ENCODE measurements at regions not wholly inside any gene's neighbourhood (a gene's known extent, or its start where the extent isn't known, plus 50 kb on each side); places are given as distances from the start of the nearest gene placed in this dataset.

DNA sequence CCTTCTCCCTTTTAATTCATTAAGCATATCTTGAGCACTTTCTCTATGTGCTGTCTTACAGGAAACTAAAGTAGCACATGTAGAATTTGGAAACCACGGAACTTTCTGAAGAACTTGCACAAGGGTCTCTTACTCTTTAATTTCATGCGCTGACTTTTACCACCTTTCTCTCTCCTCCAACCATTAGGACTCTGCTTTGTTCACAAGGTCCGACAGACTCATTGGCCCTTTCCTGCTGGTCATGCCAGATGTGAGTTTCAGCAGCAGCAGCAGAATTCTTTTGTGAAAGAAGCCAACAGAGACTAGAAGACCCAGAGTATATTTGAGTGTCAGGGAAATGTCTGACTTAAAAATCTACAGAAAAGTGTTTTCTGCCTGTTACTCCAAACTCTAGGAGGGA is 207.1 kb downstream of the GUCY2F start:
- Histone ChIP-seq H3K23me2 (ENCODE audit: low read depth, low read length) (no peaks in the 10 kb centered on the region), H2BK5ac (ENCODE audit: low read depth, low read length) (no peak overlapping the region), H3K27ac (ENCODE audit: low read depth, low read length) (no peak overlapping the region), H3K4ac (replicated peaks; ENCODE audit: insufficient read length, low read depth, low read length) (no peak overlapping the region), H3K18ac (ENCODE audit: extremely low read depth, low read length) (no peak overlapping the region), H3K4me2 (ENCODE audit: insufficient read depth in 1 of 2, low read depth in 2 of 2, low read length in 2 of 2) (no peak overlapping the region), H4K5ac (ENCODE audit: insufficient read length, low read depth, low read length) (no peak overlapping the region), H2BK15ac (ENCODE audit: low read length) (no peak overlapping the region), H3K36me3 (ENCODE audit: control insufficient read depth in 2 of 4, insufficient read depth in 4 of 4, low read length in 3 of 4) (no peaks in the 10 kb centered on the region), H4K91ac (replicated peaks; ENCODE audit: insufficient read length, low read length) (no peak overlapping the region), H3K79me2 (ENCODE audit: control insufficient read depth in 1 of 2, insufficient read depth in 2 of 2, low read length in 2 of 2) (no peaks in the 10 kb centered on the region), H2BK12ac (ENCODE audit: low read depth, low read length) (no peak overlapping the region), H3K79me1 (ENCODE audit: low read depth, low read length) (no peaks in the 10 kb centered on the region), H2BK20ac (ENCODE audit: low read length) (no peak overlapping the region), H3K9ac (replicated peaks in 1 of 4; ENCODE audit: extremely low read depth in 1 of 4, low read depth in 3 of 4, low read length in 3 of 4) (no peak overlapping the region), H2AFZ (ENCODE audit: low read length) (no peak overlapping the region), H2AK5ac (ENCODE audit: low read depth, low read length) (no peak overlapping the region), H4K20me1 (replicated peaks in 1 of 2; ENCODE audit: control insufficient read depth in 1 of 2, insufficient read depth in 2 of 2, low read length in 2 of 2) (no peaks in the 10 kb centered on the region), H3K56ac (replicated peaks; ENCODE audit: insufficient read length, low read depth, low read length) (no peak overlapping the region), H2BK120ac (replicated peaks; ENCODE audit: low read depth, low read length) (no peak overlapping the region), H3K4me1 (replicated peaks in 1 of 4; ENCODE audit: control insufficient read depth in 3 of 4, insufficient read depth in 4 of 4, low read length in 3 of 4) (no peaks in the 10 kb centered on the region), H3K14ac (ENCODE audit: insufficient read length) (no peak overlapping the region), H3K23ac (ENCODE audit: insufficient read length) (no peak overlapping the region), H3K4me3 (ENCODE audit: extremely low read depth in 1 of 4, insufficient read depth in 2 of 4, low read depth in 3 of 4, low read length in 4 of 4) (no peak overlapping the region), H4K8ac (ENCODE audit: extremely low read depth, insufficient read depth, low read length) (no peak overlapping the region), H3K27me3 (replicated peaks in 1 of 4; ENCODE audit: control insufficient read depth in 3 of 4, extremely low read depth in 1 of 4, insufficient read depth in 3 of 4, low read length in 3 of 4) (no peaks in the 10 kb centered on the region), H3K9me3 (ENCODE audit: insufficient read depth in 2 of 2, low read depth in 1 of 2, low read length in 1 of 2) (no peaks in the 10 kb centered on the region)
- ChIA-PET POLR2A (ENCODE audit: partially characterized antibody) (no interaction called here), CTCF (ENCODE audit: partially characterized antibody) (no interaction called here)
- DNase-seq (ENCODE audit: low read depth in 1 of 2, low spot score in 2 of 2) (no peak), FAIRE-seq (no peak)
- 100% methylated on average over 3 of the region's 3 CpGs; no CpG with 5 or more reads in 1 of the 2 experiments for WGBS, 2 experiments (ENCODE audit: extremely low coverage in 1 of 2, insufficient coverage in 1 of 2, insufficient read length in 1 of 2, insufficient replicate concordance in 2 of 2, low coverage in 1 of 2, low lambda C conversion rate in 2 of 2, missing lambda C conversion rate in 1 of 2)
- TF ChIP-seq RXRA (IDR thresholded peaks at IDR 0.05; ENCODE audit: insufficient read depth, low read depth, low read length), result no peak
- TF ChIP-seq SP2 (IDR thresholded peaks at IDR 0.05; ENCODE audit: low read length), result no peak
- no peak for TF ChIP-seq ATF3 (IDR thresholded peaks at IDR 0.05; ENCODE audit: insufficient read depth, low read depth, low read length)
- TF ChIP-seq SIX5 (IDR thresholded peaks at IDR 0.05; ENCODE audit: low read depth, low read length), result no peak
- TF ChIP-seq CBX8 (IDR thresholded peaks at IDR 0.05; ENCODE audit: borderline replicate concordance, low read depth, low read length), result no peak
- TF ChIP-seq JUN (IDR thresholded peaks at IDR 0.05; ENCODE audit: low read depth, low read length), result no peak
- TF ChIP-seq KDM5A (IDR thresholded peaks at IDR 0.05; ENCODE audit: low read length), result no peak
- no peak for TF ChIP-seq CTBP2 (IDR thresholded peaks at IDR 0.05; ENCODE audit: borderline replicate concordance, insufficient read depth, insufficient read length, low read length)
- no peak for TF ChIP-seq POLR2AphosphoS5 (IDR thresholded peaks at IDR 0.05; ENCODE audit: low read depth, low read length)
